GM23248 (cell line): ENCODE measurements at regions not wholly inside any gene's neighbourhood (a gene's known extent, or its start where the extent isn't known, plus 50 kb on each side); places are given as distances from the start of the nearest gene placed in this dataset.

Experiments used
- EZH2 ChIP-seq: fragments of 200-600 bp; sonication (generic); IDR thresholded peaks from 2 replicates; pipeline ENCODE4 v1.6.1; 2018; ENCODE audit warnings: antibody characterized with exemption, mild to moderate bottlenecking; ENCODE audit not compliant: insufficient read depth, poor library complexity, severe bottlenecking
- EZH2phosphoT487 ChIP-seq: fragments of 200-600 bp; sonication (generic); IDR thresholded peaks from 2 replicates; pipeline ENCODE4 v1.6.1; 2018; ENCODE audit warnings: antibody characterized with exemption, moderate library complexity, mild to moderate bottlenecking, low read depth; ENCODE audit not compliant: insufficient read depth

DNA sequence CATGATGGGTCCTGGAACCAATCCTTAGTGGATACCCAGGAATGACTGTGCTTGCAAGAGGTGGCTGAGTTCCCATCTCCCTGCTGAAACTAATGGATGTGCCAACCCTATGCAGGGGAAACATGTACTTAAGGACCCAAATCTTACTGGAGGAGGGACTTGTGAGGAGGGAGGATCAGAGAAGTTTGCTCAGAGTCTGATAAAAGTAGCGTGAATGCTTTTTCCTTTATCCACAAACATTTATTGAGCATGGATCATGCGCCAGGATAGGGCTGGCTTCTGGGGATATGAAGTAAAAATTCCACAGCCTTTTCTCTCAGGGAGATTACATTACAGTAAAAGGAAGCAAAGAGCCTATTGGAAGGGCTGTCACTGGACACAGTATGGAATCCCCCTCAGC lies 358.5 kb downstream of the RPS24 start:
- no peak for TF ChIP-seq EZH2
- no peak for TF ChIP-seq EZH2phosphoT487
